ENCODE measurements at regions not wholly inside any gene's neighbourhood (a gene's known extent, or its start where the extent isn't known, plus 50 kb on each side); places are given as distances from the start of the nearest gene placed in this dataset.

DNA sequence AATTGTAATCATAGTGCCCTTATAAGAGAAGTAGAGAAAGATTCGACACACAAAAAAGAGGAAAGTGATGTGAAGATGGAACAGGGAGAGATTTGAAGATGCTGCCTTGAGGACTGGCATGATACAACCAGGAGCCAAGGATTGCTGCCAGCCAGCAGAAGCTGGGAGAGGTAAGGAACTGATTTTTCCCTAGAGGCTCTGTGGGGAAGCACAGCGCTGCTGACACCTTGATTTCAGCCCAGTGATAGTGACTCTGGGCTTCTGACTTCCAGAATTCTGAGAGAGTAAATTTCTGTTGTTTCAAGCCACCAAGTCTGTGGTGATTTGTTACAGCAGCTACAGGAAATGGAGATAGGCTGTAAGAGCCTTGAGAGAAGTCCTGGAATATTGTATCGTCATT is 98.2 kb downstream of the RAB11FIP2 start:
- Histone ChIP-seq H3K36me3 (no peaks in the 10 kb centered on the region), H3K4me1 (ENCODE audit: control insufficient read depth in 1 of 2, insufficient read depth in 1 of 2, low read depth in 1 of 2, low read length in 1 of 2) (no peaks in the 10 kb centered on the region), H3K27me3 (peaks cover 74% of the 10 kb centered on the region), H3K9me3 (no peaks in the 10 kb centered on the region), H3K27ac (no peak overlapping the region), H3K4me3 (ENCODE audit: low read depth in 1 of 2, low read length in 1 of 2) (no peak overlapping the region)
- TF ChIP-seq, protein P1, sequence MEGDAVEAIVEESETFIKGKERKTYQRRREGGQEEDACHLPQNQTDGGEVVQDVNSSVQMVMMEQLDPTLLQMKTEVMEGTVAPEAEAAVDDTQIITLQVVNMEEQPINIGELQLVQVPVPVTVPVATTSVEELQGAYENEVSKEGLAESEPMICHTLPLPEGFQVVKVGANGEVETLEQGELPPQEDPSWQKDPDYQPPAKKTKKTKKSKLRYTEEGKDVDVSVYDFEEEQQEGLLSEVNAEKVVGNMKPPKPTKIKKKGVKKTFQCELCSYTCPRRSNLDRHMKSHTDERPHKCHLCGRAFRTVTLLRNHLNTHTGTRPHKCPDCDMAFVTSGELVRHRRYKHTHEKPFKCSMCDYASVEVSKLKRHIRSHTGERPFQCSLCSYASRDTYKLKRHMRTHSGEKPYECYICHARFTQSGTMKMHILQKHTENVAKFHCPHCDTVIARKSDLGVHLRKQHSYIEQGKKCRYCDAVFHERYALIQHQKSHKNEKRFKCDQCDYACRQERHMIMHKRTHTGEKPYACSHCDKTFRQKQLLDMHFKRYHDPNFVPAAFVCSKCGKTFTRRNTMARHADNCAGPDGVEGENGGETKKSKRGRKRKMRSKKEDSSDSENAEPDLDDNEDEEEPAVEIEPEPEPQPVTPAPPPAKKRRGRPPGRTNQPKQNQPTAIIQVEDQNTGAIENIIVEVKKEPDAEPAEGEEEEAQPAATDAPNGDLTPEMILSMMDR (IDR thresholded peaks at IDR 0.05): no peak

DNA sequence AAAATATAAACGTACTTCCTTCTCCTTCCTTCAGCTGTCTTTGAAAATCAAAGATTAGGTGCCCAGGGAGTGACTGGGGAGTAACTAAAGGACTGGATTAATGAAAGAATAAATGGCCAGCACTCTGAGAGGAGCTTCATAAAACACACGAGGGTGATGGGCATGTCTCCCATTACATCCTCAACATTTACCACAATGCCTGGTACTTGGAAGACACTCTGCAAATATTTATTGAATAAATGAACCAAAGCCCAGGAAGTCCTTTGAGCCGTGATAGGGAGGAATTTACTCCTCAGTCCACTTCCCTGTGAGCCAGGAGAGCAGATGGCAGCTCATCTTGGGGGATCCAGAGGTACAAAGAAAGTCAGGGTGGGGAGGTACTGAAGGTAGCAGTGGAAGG is 96.3 kb downstream of the RAB11FIP2 start:
- TF ChIP-seq, protein P1 (IDR thresholded peaks at IDR 0.05): no peak
- Histone ChIP-seq H3K36me3 (no peaks in the 10 kb centered on the region), H3K4me1 (ENCODE audit: control insufficient read depth in 1 of 2, insufficient read depth in 1 of 2, low read depth in 1 of 2, low read length in 1 of 2) (no peaks in the 10 kb centered on the region), H3K4me3 (ENCODE audit: low read depth in 1 of 2, low read length in 1 of 2) (no peak overlapping the region), H3K27ac (no peak overlapping the region), H3K27me3 (peaks cover 87% of the 10 kb centered on the region), H3K9me3 (no peaks in the 10 kb centered on the region)
